Choroid plexus epithelial cell (primary cell): ENCODE measurements at regions not wholly inside any gene's neighbourhood (a gene's known extent, or its start where the extent isn't known, plus 50 kb on each side); places are given as distances from the start of the nearest gene placed in this dataset.
A peak's percentile ranks its signal among the peaks of the same experiment; 100 is the strongest.
"Not testable (repeated sequence)": the region's sequence is repeated elsewhere in the genome, so short reads cannot be mapped to it uniquely, and the experiment has no call there.

ENCODE experiments used
- DNase-seq: peaks from one replicate; pipeline ENCODE4 v3.0.0-alpha.2; 2010; ENCODE audit warnings: low read depth
- H3K4me3 ChIP-seq: 2 replicates; pipeline ENCODE4 v1.5.1; 2011; ENCODE audit warnings: low read depth, mild to moderate bottlenecking, control low read depth, low read length, moderate library complexity
- TF ChIP-seq, protein P1 (sequence below): conservative IDR thresholded peaks from 2 replicates; pipeline ENCODE4 v1.5.1; 2011; ENCODE audit warnings: low read depth, mild to moderate bottlenecking, control low read depth, inconsistent platforms, low read length, moderate library complexity

DNA sequence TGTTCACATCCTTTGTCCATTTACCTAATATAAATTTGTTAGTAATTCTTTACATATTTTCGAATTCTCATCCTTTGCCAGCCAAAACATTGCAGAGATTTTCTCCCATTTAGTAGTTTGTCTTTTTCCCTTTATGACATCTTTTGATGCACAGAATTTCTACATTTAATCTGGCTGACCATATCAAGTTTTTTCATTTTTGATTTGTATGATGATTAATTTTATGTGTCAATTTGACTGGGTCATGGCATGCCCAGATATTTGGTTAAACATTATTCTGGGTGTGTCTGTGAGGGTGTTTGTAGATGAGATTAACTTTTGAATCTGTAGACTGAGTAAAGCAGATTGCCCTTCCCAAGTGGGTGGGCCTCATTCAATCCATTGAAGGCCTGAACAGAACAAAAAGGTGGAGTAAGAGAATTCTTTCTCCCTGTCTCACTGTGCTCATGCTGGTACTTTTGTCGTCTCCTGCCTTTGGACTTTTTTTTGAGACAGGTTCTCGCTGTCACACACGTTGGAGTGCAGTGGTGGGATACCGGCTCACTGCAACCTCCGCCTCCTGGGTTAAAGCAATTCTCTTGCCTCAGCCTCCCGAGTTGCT, 72.1 kb upstream of the EPB41L1 start:
- no peak for DNase-seq
- no peak overlapping the region for H3K4me3 ChIP-seq
- TF ChIP-seq, protein P1, sequence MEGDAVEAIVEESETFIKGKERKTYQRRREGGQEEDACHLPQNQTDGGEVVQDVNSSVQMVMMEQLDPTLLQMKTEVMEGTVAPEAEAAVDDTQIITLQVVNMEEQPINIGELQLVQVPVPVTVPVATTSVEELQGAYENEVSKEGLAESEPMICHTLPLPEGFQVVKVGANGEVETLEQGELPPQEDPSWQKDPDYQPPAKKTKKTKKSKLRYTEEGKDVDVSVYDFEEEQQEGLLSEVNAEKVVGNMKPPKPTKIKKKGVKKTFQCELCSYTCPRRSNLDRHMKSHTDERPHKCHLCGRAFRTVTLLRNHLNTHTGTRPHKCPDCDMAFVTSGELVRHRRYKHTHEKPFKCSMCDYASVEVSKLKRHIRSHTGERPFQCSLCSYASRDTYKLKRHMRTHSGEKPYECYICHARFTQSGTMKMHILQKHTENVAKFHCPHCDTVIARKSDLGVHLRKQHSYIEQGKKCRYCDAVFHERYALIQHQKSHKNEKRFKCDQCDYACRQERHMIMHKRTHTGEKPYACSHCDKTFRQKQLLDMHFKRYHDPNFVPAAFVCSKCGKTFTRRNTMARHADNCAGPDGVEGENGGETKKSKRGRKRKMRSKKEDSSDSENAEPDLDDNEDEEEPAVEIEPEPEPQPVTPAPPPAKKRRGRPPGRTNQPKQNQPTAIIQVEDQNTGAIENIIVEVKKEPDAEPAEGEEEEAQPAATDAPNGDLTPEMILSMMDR: no peak

DNA sequence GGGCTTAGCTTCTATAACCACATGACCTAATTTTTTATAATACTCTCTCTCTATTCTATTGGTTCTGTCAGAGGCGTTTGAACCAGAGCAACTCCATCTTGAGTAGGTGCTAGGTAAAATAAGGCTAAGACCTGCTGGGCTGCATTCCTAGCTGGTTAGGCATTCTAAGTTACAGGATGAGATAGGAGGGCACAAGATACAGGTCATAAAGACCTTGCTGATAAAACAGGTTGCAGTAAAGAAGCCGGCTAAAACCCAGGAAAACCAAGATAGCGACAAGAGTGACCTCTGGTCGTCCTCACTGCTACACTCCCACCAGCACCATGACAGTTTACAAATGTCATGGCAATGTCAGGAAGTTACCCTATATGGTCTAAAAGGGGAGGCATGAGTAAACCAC, 71.3 kb upstream of the EPB41L1 start:
- not testable (repeated sequence) for H3K4me3 ChIP-seq, DNase-seq

DNA sequence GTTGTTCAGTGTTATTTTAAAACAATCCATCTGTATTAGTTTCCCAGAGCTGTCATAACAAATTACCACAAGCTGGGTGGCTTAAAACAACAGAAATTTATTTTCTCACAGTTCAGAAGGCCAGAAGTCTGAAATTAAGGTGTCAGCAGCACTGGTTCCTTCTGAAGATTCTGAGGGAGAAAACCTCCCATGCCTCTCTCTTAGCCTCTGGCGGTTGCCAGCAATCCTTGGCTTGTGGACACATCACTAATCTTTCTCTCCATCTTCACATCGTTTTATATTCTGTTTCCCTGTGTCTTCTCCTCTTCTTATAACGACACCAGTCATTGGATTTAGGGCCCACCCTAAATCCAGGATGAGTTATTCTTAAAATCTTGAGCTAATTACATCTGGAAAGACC, 70.2 kb upstream of the EPB41L1 start:
- H3K4me3 ChIP-seq: no peak overlapping the region
- TF ChIP-seq, protein P1: no peak
- DNase-seq: no peak

DNA sequence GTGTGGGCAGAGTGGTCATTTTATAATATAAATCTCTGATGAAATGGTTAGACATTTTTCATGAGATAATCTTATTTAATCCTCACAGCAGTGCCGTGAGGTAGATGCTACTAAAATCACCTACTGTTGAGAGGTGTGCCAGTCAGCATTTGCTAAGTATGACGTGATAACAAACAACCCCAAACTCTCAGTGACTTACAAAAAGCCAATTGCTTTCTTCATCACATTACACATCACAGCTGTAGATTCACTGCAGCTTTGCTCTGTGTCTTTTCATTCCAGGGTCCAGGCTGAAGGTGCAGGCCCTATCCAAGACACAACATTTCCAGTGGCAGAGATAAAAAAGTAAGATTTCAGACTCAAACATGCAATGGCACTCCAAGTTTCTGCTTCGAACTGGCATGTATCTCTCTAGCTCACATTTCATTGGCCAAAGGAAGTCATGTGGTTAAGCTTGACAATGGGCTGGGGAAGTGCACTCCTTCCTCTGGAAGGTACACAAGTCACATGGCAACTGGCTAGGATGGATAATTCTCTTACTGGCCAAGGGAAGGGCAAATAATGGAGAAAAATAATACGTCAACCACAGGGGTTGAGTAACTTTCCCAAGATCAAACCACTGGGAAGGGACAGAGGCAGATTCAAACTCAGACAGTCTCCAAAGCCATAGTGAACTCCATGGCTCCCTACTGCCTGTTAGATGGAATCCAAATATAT, 69.5 kb upstream of the EPB41L1 start:
- DNase-seq: peak; percentile 83
- TF ChIP-seq, protein P1: no peak
- no peak overlapping the region for H3K4me3 ChIP-seq

DNA sequence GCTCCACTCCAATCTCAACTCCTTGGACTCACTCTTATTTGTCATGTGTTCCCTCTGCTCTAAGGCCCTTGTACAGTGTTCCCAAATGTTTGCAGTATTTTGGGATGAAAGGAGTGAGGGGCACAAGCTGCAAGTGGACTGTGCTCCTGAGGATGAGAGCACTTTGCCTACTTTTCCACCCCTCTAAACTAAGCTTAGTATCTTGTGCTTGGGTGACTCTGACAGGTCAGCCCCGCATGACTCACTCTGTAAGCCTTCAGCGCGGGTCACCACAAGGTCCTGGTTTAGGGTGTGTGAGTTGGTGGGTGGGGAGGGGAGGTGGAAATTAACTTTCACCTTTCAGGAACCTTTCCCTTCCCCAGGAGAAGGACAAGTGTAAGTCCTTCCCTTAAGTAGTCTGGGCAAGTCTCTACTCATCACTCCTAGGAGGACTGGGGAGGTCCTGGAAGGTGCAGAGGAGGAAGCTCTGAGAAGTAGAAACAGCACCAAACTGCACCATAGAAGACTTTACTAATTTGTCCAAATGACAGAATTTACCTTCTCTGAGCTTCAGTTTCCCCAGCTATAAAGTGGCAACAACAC, 68.8 kb upstream of the EPB41L1 start:
- H3K4me3 ChIP-seq: no peak overlapping the region
- peak; percentile 77 for DNase-seq
- TF ChIP-seq, protein P1: no peak

DNA sequence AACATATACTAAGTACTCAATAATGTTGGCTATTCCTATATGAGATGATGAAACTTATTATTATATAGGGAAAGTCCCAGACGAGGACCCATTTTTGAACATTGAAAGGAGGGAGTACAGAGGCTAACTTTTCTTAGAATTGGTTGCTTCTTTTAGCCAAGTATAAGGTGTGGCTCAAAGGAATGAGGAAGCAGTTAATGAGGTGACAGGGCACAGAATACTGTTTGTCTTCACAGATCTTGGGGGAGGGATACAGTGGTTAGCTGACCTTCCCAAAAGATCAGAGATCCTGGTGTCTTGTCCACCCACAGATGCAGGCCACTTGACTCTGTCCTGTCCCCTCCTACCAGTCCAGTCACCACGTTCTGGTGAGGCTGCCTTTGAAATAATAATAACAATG, 67.8 kb upstream of the EPB41L1 start:
- no peak for DNase-seq
- TF ChIP-seq, protein P1: no peak
- H3K4me3 ChIP-seq: no peak overlapping the region

DNA sequence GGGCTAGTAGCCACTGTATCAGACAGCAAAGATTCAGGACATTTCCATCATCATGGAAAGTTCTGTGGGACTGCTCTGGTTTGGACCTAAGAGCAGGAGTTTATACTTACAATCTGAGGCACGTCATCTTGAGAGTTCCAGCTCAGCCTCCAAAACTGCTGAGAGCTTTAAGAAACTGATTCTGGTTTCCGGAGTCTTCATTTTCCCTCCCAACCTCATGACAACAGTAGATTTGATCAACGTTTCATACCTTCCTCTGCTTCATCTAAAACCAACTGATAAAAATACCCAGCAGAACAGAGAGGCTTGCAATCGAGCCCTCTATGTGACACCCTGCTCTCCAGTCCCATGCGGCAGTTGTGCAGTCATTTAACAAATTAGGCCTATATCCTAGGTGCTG, 64.3 kb upstream of the EPB41L1 start:
- no peak for DNase-seq
- TF ChIP-seq, protein P1: no peak
- H3K4me3 ChIP-seq: no peak overlapping the region
